ENCODE measurements at regions not wholly inside any gene's neighbourhood (a gene's known extent, or its start where the extent isn't known, plus 50 kb on each side); places are given as distances from the start of the nearest gene placed in this dataset.

DNA sequence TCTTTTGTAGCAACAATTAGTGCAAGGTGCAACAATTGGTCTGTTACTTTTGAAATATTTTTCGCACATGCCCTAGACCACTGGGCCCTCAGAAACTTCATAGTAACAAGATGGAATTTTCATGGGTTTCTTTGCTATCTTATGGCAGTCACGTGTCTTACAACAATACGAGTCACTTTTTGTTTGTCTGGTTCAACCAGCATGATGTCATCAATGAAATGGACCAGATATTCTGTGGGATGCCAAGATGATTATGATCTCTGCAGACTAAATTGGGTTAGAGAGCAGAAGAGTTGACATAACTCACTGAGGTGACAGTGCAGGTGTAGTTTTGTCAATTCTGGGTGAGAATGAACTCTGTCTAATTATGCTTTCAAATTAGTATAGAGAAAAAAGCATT is 239.6 kb upstream of the RIOK2 start:
- TF ChIP-seq ZFX (IDR thresholded peaks at IDR 0.05) = no peak
- TF ChIP-seq, protein P1, sequence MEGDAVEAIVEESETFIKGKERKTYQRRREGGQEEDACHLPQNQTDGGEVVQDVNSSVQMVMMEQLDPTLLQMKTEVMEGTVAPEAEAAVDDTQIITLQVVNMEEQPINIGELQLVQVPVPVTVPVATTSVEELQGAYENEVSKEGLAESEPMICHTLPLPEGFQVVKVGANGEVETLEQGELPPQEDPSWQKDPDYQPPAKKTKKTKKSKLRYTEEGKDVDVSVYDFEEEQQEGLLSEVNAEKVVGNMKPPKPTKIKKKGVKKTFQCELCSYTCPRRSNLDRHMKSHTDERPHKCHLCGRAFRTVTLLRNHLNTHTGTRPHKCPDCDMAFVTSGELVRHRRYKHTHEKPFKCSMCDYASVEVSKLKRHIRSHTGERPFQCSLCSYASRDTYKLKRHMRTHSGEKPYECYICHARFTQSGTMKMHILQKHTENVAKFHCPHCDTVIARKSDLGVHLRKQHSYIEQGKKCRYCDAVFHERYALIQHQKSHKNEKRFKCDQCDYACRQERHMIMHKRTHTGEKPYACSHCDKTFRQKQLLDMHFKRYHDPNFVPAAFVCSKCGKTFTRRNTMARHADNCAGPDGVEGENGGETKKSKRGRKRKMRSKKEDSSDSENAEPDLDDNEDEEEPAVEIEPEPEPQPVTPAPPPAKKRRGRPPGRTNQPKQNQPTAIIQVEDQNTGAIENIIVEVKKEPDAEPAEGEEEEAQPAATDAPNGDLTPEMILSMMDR (conservative IDR thresholded peaks at IDR 0.05) = no peak
- no peak overlapping the region for H3K27ac ChIP-seq

DNA sequence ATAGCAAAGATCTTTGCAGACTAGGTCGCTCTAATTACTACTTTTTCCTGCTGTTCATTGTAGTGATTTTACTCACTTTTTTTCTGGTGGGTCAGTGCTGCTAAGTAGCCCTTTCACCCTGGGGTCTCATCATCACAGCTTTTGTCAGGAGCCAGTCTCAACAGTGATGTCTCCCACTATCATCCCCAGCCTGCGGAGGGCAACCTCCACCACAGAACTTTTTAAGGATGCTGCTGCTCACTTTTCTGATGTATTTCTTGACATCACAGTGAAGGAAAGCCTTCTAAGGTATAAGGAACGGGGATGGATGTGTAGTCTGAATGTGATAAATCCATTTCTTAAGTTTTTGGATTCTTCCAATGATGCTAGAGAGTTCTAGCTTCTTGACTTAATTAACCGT is 242.5 kb upstream of the RIOK2 start:
- no peak overlapping the region for H3K27ac ChIP-seq
- TF ChIP-seq ZFX (IDR thresholded peaks at IDR 0.05) = no peak
- TF ChIP-seq, protein P1 (conservative IDR thresholded peaks at IDR 0.05) = peak; percentile 44

DNA sequence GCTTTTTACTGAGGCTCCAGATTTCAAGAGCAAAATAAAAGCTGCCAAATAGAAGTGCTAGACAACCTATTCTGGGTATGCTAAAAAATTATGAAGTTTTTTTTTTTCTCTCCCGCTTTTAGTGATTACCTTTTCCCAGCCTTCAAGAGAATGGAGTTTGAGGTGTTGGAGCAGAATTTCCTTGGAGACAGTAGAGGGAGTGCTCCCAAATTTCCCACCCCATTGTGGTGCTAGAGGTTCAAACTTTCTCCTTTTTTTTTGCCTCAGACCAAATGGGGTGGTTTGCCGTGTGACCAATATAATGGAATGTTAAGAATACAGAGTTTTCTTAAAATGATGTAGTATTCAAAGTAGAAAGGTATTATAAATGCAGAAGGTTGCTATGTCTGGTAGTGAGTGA is 244.2 kb upstream of the RIOK2 start:
- TF ChIP-seq, protein P1 (conservative IDR thresholded peaks at IDR 0.05) = peak; percentile 5; the same call in 1 of the 2 replicates
- no peak for TF ChIP-seq ZFX (IDR thresholded peaks at IDR 0.05)
- no peak overlapping the region for H3K27ac ChIP-seq

DNA sequence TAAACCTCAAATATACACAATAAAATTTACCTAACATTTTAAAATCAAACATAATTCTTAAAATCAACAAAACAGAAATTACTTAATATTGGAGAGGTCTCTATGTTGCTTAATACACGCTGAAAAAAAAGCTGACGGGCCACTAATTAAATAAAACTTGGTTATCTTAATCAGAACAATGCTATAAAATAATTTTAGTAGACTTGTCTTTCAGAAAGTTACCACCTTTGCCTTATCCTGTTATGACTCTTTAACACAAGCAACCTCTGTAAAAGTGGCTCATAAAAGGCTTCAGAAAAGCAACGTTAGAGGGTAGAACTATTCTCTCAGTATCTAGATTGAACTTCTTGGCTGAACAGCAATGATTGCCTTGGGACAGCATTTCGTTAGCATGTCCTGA is 251.0 kb upstream of the RIOK2 start:
- no peak for TF ChIP-seq ZFX (IDR thresholded peaks at IDR 0.05)
- TF ChIP-seq, protein P1 (conservative IDR thresholded peaks at IDR 0.05) = no peak
- no peak overlapping the region for H3K27ac ChIP-seq

DNA sequence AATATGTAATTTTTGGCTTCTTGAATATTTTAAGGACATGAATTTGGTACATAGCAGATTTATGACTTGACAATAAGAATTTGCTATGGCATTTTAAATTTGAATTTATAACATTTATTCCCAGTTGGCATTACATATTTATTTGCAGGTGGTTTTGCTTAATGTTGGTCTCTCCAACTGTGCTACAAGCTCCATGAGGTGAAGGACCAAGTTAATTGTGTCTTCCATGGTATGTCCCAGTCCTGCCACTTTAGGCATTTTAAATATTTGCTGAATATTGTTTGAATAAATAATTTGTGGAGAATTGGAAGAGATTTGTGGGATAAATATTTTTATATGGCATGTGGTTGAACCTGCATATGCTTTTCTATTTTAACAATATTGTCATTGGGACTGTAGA is 253.4 kb upstream of the RIOK2 start:
- no peak overlapping the region for H3K27ac ChIP-seq
- TF ChIP-seq, protein P1 (conservative IDR thresholded peaks at IDR 0.05) = no peak
- TF ChIP-seq ZFX (IDR thresholded peaks at IDR 0.05) = no peak

DNA sequence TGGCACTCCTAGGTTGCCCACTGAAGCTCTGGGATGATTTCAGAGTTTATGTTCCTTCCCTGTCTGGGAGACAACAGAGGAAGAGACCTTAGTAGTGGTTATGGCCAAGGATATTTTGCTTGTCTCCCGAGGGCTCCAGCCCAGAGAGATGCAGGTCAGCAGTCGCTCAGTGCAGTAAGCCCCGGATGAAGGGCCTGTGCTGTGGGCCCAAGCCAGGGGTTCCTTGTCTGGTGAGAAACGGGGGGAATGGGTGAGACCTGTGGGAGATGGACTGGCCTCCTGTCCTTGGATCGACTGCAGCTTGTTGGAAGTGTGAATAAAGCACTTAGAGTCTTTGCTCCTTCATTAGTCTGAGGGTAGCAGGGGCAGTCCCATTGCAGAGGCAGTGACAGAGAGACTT is 260.7 kb upstream of the RIOK2 start:
- TF ChIP-seq ZFX (IDR thresholded peaks at IDR 0.05) = no peak
- TF ChIP-seq, protein P1 (conservative IDR thresholded peaks at IDR 0.05) = no peak
- H3K27ac ChIP-seq = no peak overlapping the region

DNA sequence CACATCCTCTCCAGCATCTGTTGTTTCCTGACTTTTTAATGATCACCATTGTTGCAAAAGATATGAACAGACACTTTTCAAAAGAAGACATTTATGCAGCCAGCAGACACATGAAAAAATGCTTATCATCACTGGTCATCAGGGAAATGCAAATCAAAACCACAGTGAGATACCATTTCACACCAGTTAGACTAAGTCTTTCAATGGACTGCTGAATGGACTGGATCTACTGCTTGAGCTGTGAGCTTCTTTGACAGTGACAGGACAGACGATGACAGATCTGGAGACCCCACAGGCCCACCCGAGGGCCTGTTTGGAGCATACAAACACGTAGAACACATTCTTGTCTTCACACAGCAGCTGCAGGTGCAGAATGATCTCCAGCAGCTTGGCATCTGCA is 266.1 kb upstream of the RIOK2 start:
- no peak overlapping the region for H3K27ac ChIP-seq
- TF ChIP-seq ZFX (IDR thresholded peaks at IDR 0.05) = no peak
- TF ChIP-seq, protein P1 (conservative IDR thresholded peaks at IDR 0.05) = no peak

Data from C4-2B (cell line).